GM19351 (cell line): ENCODE measurements at regions not wholly inside any gene's neighbourhood (a gene's known extent, or its start where the extent isn't known, plus 50 kb on each side); places are given as distances from the start of the nearest gene placed in this dataset.
"Not testable (repeated sequence)": the region's sequence is repeated elsewhere in the genome, so short reads cannot be mapped to it uniquely, and the experiment has no call there.

ENCODE experiments used
- ATAC-seq: cut with Tn5 transposase; IDR thresholded peaks from one replicate; pipeline ENCODE4 v1.9.1; 2021; ENCODE audit warnings: mild to moderate bottlenecking, moderate library complexity; ENCODE audit not compliant: unreplicated experiment

DNA sequence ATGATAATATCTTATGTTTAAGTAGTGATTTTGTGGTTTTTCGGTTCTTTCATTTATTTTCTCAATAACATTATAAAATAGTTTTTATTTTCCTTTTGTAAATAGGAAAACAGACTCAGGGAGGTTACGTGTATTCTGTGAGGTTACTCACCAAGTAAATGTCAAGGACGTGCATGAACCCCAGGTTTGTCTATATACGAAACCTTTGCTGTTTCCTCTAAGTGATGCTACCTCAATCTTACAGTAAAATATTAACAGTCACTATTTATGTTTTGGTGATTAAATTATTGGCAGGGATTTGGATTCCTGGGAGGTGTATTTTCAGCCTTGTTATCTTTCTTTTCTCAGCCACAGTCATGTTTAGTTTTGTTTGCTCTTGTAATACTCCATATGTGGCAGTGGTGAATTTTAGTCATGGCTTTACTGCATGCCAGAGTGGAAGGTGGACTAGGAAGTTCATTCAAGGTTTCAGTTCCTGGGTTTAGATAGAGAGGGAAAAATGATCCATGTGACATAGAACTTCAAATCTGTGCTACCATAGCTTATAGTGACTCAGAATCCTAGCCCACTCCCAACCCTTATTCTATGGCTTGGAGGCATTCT, 139.9 kb downstream of the ARL4A start:
- no peak for ATAC-seq

- no peak for ATAC-seq
Measured at GRCh38 chr7:12827920-12828319, 140.5 kb downstream of the ARL4A start.

DNA sequence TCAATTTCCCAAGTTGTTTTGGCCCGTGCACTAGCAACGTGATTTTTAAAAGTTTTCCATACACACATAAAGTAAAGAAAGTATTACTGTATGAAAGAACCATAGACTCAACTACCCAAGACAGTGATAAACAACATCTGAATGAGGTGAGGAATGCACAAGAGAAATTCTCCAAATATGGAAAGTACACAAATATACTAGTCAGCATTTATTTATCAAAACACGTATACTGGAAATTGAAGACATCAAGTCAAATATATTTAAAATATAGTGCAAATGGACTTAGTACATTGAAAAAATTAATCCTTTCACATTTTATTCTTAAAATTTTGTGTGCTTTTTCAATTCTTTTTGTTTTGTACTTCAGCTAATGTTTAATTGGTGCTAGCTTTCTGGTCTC, 143.6 kb downstream of the ARL4A start:
- no peak for ATAC-seq

- ATAC-seq = no peak
Measured at GRCh38 chr7:12833829-12834228, 146.4 kb downstream of the ARL4A start.

- ATAC-seq = no peak
Measured at GRCh38 chr7:12834782-12835181, 147.3 kb downstream of the ARL4A start.

- ATAC-seq = no peak
Measured at GRCh38 chr7:12839508-12840153, 152.2 kb downstream of the ARL4A start.

DNA sequence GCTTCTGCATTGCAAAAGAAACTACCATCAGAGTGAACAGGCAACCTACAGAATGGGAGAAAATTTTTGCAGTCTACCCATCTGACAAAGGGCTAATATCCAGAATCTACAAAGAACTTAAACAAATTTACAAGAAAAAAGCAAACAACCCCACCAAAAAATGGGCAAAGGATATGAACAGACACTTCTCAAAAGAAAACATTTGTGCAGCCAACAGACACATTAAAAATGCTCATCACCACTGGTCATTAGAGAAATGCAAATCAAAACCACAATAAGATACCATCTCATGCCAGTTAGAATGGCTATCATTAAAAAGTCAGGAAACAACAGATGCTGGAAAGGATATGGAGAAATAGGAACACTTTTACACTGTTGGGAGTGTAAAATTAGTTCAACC, 157.3 kb downstream of the ARL4A start:
- ATAC-seq = not testable (repeated sequence)

- ATAC-seq = no peak
Measured at GRCh38 chr7:12847001-12847400, 159.6 kb downstream of the ARL4A start.

DNA sequence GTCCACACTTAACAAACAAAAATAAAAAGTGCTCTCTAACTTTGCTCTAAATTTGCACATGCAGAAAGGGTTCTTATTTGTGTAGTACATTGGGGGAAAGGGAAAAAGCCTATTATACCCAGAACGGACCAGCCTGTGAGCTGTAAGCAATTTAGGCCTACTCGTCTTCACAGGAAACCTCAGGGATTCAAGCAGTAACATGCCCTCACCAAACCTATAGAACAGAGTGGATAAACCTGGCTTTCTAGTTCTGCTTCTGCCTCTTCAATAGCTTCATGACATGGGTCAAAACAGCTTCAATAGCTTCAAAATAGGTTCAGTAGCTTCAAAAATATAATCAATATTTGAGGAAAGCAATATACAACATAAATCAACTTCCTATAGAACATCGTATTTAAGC, 163.7 kb downstream of the ARL4A start:
- no peak for ATAC-seq

DNA sequence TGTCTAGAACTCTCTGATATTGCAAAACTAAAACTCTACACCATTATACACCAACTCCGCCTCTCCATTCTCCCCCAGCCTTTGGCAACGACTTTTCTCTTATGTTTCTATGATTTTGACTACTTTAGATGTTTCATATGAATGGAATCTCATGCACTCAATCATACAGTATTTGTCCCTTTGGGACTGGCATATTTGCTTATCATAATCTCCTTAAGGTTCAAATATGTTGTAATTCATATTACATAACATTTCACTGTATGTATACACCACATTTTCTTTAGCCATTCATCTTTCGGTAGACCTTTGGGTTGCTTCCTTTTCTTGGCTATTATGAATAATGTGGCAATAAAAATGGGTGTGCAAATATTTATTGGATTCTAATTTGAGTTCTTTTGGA, 164.4 kb downstream of the ARL4A start:
- ATAC-seq = no peak

DNA sequence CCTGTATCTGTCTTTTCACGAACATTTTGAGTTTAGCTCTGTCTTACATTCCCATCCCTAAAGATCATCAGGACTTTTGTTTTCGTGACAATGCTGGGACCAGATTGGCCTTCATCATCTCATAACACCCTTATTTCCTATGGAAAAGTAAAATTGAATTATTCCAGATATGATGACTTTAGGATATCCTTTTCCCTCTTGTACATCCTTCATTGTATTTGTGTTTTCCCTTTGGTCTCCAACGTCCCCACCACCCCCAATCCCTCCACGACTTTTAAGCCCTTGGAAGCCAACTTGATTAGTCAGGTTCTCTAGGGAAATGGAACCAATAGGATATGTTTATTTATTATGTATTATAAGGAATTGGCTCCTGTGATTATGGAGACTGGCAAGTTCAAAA, 167.6 kb downstream of the ARL4A start:
- ATAC-seq = no peak

GRCh38 chr7:12859761-12860160, 172.3 kb downstream of the ARL4A start:
- ATAC-seq = no peak

DNA sequence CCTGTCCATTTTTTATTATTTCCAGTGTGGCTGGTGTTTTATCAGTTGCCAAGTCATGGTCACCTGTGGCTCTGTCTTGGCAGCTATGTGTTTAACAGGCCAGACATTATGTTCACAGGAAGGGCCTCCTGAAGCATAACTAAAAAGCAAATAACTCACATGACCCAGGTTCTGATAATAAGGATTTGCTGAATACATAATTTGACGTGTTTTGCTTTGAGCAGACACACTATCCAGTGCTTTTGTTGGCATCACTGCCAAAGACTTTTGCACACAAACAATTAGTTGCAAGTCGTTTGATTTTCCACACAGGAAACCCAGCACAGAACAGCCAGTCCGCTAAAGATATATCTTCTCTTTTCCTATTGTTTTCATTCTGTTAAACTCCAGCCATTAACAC, 173.6 kb downstream of the ARL4A start:
- ATAC-seq = no peak

GRCh38 chr7:12862146-12862545, 174.7 kb downstream of the ARL4A start:
- ATAC-seq = no peak

DNA sequence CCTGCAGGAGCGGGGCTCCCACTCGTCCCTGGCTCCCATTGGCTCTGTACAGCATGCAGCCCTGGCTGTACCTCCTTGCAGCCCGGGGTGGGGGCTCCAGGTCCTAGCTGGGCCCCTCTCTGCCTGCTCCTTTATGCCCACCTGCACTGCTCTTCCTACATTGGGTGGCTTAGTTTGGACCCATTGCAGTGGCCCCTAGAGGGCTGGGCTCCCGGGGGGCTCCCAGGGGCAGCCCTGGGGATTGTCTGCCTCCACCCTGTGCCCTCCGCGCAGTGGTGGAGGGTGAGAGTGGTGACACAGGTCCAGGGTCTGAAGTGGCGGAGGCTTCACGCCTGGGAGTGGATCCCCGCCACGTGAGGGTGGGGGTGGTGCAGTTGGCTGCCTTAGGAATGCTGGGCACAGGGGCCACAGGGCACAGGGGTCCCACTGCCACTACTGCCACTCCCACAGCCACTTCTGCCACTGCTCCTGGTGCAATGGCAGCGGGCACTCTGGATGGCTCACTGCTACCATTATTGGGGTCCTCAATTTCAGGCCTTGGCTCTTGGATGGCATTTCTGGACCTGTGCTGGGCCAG, 177.1 kb downstream of the ARL4A start:
- ATAC-seq = no peak

DNA sequence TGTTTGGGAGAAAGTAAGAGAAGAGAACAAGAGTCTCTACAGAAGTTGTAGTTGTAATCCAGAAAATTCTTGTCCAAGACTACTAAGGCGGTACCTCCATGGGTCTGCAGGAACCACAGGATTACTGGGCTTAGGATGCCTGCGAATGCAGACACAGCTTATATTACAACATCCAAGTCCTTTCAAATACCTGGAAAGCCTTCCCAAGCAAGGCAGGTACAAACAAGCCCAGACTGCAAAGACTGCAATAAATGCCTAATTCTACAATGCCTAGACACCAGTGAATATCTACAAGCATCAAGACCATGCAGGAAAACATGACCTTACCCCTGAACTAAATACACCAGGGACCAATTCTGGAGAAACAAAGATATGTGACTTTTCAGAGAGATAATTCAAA, 178.2 kb downstream of the ARL4A start:
- no peak for ATAC-seq

GRCh38 chr7:12866207-12866606, 178.8 kb downstream of the ARL4A start:
- ATAC-seq = no peak

- ATAC-seq = no peak
Measured at GRCh38 chr7:12868027-12868426, 180.6 kb downstream of the ARL4A start.

DNA sequence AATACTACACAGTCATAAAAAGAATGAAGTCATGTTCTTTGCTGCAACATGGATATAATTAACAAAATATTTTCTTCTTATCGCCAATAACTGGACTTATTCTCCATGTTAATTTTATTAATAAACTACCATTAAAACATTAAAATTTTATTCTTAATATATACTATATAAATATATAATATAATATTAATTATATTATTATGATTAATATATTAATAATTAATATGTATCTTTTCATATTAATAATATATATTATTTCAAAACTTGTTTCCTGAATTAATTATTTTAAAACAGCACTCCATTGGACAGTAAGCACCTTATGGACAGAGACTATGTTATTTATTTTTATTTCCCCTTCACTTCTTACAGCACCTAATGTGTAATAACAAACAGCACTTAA, 182.8 kb downstream of the ARL4A start:
- no peak for ATAC-seq

- no peak for ATAC-seq
Measured at GRCh38 chr7:12872487-12872886, 185.1 kb downstream of the ARL4A start.

DNA sequence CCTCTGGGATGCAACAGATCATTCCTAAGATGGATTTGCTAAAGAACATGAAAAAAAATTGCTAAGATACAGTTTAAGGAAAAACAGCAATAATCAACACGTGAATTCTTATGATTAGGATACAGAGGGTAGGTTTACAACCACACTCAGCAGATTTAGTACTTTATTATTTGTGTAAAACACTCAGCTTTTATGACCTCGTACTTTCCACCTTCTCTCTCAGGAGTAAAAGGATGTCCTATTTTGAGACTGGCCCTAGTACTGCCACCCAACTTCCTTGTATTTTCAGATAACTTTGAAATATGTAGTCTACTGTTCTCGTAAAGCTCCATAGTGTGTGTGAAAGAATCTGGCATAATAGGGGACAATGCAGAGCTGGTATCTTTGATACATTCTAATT, 186.1 kb downstream of the ARL4A start:
- no peak for ATAC-seq

DNA sequence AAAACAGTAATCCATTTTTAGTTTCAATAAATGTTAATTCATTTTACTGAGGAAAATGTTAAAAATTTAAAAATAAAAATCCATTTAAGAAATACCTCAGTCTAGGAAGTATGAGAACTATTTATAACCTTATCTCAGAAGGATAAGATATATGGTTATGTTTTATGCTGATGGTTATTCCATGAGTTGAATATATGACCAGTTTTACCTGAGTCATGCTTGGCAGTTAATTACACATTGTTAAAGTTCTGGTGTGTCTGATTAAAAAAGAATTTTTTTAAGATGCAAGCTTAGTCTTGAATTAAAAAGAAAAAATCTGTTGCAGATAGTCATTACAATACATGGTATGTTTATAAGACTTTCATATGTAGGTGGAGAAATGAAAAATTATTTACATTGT, 191.7 kb downstream of the ARL4A start:
- no peak for ATAC-seq

DNA sequence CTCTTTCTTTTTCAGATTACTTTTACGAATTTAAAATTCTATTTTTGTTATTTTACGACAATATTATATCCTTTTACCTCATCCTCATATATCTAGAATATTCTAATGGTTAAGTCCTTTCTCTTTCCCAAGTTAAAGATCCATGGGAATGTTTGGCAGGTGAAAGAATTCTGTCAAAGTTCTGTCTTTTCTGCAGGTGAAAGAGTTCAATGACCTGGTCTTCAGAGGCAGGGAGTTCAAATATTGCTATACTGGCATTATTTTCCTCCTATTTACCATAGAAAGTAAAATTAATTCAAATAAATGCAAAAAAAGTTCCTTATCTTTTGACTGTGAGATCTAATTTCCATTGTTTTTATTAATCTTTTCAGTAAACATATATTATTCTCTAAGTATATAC, 194.3 kb downstream of the ARL4A start:
- ATAC-seq = no peak
